Bronchial epithelial cell (primary cell): ENCODE measurements at regions not wholly inside any gene's neighbourhood (a gene's known extent, or its start where the extent isn't known, plus 50 kb on each side); places are given as distances from the start of the nearest gene placed in this dataset.

ENCODE experiments used
- DNase-seq: peaks from one replicate; pipeline ENCODE4 v3.0.0-alpha.2; 2010; ENCODE audit warnings: low read depth
- FAIRE-seq: peaks from 2 replicates; lab custom pipeline; 2011; peaks lifted over from hg19 to GRCh38; lab: Jason Lieb, UNC
- H3K27me3 ChIP-seq: 2 replicates; pipeline ENCODE4 v1.5.1; 2011; ENCODE audit warnings: low read length; ENCODE audit not compliant: control insufficient read depth, insufficient read depth
- H3K36me3 ChIP-seq: 2 replicates; pipeline ENCODE4 v1.5.1; 2011; ENCODE audit warnings: low read length; ENCODE audit not compliant: control insufficient read depth, insufficient read depth
- H3K4me3 ChIP-seq: 2 replicates; pipeline ENCODE4 v1.5.1; 2011; ENCODE audit warnings: mild to moderate bottlenecking, low read depth, low read length, control low read depth
- CTCF ChIP-seq: IDR thresholded peaks from 2 replicates; pipeline ENCODE4 v1.5.1; 2011; ENCODE audit warnings: mild to moderate bottlenecking, moderate library complexity, low read length, control low read depth, inconsistent platforms; ENCODE audit not compliant: insufficient read depth, severe bottlenecking

DNA sequence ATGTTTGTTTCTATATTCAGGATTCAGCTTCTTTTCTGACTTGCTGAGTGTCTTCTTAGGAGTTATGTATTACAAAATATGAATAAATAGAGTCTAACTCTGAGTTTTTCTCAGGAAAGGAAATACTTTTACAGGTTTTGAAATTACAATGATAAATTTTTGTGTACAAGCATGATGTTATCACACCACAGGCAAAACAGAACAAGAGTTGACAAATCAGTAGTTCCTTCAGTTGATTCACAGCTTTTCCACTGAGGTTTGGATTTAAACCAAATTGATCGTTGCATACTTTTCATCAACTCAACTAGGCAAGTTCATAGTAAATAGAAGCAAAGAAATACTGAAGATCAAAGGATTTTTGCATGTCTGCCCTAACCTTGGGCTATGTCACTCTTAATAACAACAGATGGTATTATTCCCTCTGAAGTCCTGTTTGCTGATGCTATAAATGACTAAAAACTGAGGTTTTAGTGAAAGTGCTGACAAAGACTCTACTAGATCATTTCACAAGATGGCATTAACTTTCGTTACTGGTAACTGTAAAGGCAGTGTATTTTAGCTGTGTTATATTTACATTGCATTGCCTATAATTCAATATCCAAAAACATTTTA lies 520.2 kb downstream of the FLRT2 start:
- no peaks in the 10 kb centered on the region for H3K27me3 ChIP-seq
- FAIRE-seq, result no peak
- TF ChIP-seq CTCF, result no peak
- DNase-seq, result no peak
- H3K4me3 ChIP-seq, result no peak overlapping the region
- H3K36me3 ChIP-seq, result no peaks in the 10 kb centered on the region

GRCh38 chr14:86039176-86039575 lies 509.2 kb downstream of the FLRT2 start:
- Histone ChIP-seq H3K27me3 (no peaks in the 10 kb centered on the region), H3K4me3 (no peak overlapping the region), H3K36me3 (no peaks in the 10 kb centered on the region)
- FAIRE-seq (no peak), DNase-seq (no peak)
- TF ChIP-seq CTCF, result no peak

DNA sequence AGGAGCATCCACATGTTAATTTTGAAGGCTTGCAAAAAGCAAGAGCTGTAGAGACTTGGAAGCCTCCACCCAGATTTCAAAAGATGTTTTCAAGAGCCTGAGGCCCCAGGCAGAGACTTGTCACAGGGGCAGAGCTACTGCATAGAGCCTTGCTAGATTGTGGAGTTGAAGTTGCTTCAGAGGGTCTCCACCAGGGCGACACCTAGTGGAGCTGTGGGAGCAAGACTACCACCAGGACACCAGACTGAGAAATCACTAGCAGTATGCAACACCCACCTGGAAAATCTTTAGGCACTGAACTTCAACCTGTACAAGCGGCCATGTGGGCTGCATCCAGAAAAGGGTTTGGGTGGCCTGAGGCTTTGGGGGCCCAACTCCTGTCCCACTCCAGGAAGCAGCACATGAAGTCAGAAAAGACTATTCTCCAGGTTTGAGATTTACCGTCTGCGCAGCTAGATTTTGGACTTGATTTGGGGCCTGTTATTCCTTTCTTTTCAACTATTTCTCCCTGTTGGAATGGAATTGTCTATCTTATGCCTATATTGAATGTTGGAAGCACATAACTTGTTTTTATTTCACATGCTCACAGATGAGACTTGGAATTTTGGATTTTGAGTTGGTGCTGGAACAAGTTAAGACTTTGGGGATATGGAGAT lies 508.6 kb downstream of the FLRT2 start:
- DNase-seq, result peak; percentile 45

GRCh38 chr14:86035882-86036281 lies 505.9 kb downstream of the FLRT2 start:
- Histone ChIP-seq H3K4me3 (no peak overlapping the region), H3K36me3 (no peaks in the 10 kb centered on the region), H3K27me3 (no peaks in the 10 kb centered on the region)
- FAIRE-seq, result no peak
- DNase-seq, result peak; percentile 31
- peak; percentile 55 for TF ChIP-seq CTCF

More for the DNA sequence above, 508.6 kb downstream of the FLRT2 start:
- H3K4me3 ChIP-seq, result no peak overlapping the region
- peak; percentile 82 for TF ChIP-seq CTCF
- no peak for FAIRE-seq
- no peaks in the 10 kb centered on the region for H3K27me3 ChIP-seq
- H3K36me3 ChIP-seq, result no peaks in the 10 kb centered on the region

GRCh38 chr14:86027990-86028389 lies 498.0 kb downstream of the FLRT2 start:
- DNase-seq (no peak), FAIRE-seq (no peak)
- Histone ChIP-seq H3K36me3 (no peaks in the 10 kb centered on the region), H3K4me3 (no peak overlapping the region), H3K27me3 (no peaks in the 10 kb centered on the region)
- TF ChIP-seq CTCF, result no peak
